SK-N-SH (cell line): ENCODE measurements at regions not wholly inside any gene's neighbourhood (a gene's known extent, or its start where the extent isn't known, plus 50 kb on each side); places are given as distances from the start of the nearest gene placed in this dataset.

Source experiments
- EZH2phosphoT487 ChIP-seq: fragments of 200-600 bp; sonication (generic); IDR thresholded peaks from 2 replicates; pipeline ENCODE4 v1.6.1; 2017; ENCODE audit warnings: low read depth, mixed run types, mild to moderate bottlenecking, antibody characterized with exemption, moderate library complexity, borderline replicate concordance
- GABPA ChIP-seq: IDR thresholded peaks from 2 replicates; pipeline ENCODE4 v1.4.0; 2012; ENCODE audit warnings: low read depth, mild to moderate bottlenecking
- GATA2 ChIP-seq: sonication (generic); formaldehyde crosslinking; IDR thresholded peaks from 2 replicates; pipeline ENCODE4 v1.5.0; 2020; ENCODE audit warnings: mild to moderate bottlenecking, missing genetic modification reagents
- JUND ChIP-seq: IDR thresholded peaks from 2 replicates; pipeline ENCODE4 v1.4.0; 2012
- MXI1 ChIP-seq: IDR thresholded peaks from 2 replicates; pipeline ENCODE4 v1.6.1; 2012; ENCODE audit warnings: mild to moderate bottlenecking, low read depth, low read length, improper control_type of control experiment
- POLR2AphosphoS5 ChIP-seq: IDR thresholded peaks from 2 replicates; pipeline ENCODE4 v1.6.1; 2012; ENCODE audit warnings: low read depth, low read length
- RAD21 ChIP-seq: IDR thresholded peaks from 2 replicates; pipeline ENCODE4 v1.6.1; 2012; ENCODE audit warnings: mild to moderate bottlenecking, low read length
- RFX5 ChIP-seq: IDR thresholded peaks from 2 replicates; pipeline ENCODE4 v1.6.1; 2012; ENCODE audit warnings: mild to moderate bottlenecking, improper control_type of control experiment, low read length
- SMC3 ChIP-seq: IDR thresholded peaks from 2 replicates; pipeline ENCODE4 v1.6.1; 2012; ENCODE audit warnings: low read depth, low read length, improper control_type of control experiment
- TAF1 ChIP-seq: IDR thresholded peaks from 2 replicates; pipeline ENCODE4 v1.6.1; 2012; ENCODE audit warnings: low read depth, mild to moderate bottlenecking, low read length, moderate library complexity, borderline replicate concordance
- TF ChIP-seq, protein P1 (sequence below): fragments of 200-600 bp; sonication (generic); IDR thresholded peaks from 2 replicates; pipeline ENCODE4 v1.6.1; 2017; ENCODE audit warnings: antibody characterized with exemption, mild to moderate bottlenecking, moderate library complexity
- TF ChIP-seq, protein P2 (sequence below): IDR thresholded peaks from 2 replicates; pipeline ENCODE4 v1.4.0; 2012; ENCODE audit warnings: low read depth, borderline replicate concordance
- TF ChIP-seq, protein P3 (sequence below): IDR thresholded peaks from 2 replicates; pipeline ENCODE4 v1.4.0; 2012; ENCODE audit warnings: low read depth, borderline replicate concordance
- TF ChIP-seq, protein P4 (sequence below): IDR thresholded peaks from 2 replicates; pipeline ENCODE4; 2012

DNA sequence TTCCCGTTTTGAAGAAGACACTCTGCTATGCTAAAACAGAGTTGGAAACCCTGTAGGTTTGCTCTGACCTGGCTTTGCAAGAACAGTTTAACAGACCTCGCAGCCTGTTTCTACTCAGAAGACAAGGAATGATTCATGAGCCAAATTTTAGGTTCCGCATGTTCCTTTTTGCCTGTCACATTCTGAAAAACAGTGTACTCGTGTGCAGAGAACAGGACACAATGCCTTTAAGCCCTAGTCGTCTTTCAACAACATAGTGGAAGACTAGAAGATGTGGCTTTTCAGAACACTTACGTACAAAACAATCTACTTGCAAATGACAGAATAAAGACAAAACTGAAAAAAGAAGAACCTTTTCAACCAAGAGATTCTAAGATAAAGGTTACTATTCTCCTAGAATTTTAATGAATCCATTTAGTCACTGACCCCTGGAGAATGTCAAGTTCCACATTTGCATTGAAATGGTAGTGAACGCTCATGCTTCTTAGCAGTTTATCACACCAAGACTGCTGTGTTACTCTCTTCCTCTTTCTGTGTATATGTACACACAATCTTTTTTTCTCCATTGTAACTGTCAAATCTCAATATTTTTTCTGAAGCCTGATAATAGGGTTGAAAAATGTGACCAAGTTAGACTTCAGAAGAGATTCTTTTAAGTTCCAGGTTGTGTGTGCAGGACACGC lies 220.7 kb upstream of the NRSN1 start:
- TF ChIP-seq, protein P1, sequence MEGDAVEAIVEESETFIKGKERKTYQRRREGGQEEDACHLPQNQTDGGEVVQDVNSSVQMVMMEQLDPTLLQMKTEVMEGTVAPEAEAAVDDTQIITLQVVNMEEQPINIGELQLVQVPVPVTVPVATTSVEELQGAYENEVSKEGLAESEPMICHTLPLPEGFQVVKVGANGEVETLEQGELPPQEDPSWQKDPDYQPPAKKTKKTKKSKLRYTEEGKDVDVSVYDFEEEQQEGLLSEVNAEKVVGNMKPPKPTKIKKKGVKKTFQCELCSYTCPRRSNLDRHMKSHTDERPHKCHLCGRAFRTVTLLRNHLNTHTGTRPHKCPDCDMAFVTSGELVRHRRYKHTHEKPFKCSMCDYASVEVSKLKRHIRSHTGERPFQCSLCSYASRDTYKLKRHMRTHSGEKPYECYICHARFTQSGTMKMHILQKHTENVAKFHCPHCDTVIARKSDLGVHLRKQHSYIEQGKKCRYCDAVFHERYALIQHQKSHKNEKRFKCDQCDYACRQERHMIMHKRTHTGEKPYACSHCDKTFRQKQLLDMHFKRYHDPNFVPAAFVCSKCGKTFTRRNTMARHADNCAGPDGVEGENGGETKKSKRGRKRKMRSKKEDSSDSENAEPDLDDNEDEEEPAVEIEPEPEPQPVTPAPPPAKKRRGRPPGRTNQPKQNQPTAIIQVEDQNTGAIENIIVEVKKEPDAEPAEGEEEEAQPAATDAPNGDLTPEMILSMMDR, result no peak
- TF ChIP-seq TAF1 (no peak), RAD21 (no peak), JUND (no peak), MXI1 (no peak), SMC3 (no peak), RFX5 (no peak), EZH2phosphoT487 (no peak), POLR2AphosphoS5 (no peak), GATA2 (CRISPR knock-in tag) (no peak), GABPA (no peak)
- TF ChIP-seq, protein P2, sequence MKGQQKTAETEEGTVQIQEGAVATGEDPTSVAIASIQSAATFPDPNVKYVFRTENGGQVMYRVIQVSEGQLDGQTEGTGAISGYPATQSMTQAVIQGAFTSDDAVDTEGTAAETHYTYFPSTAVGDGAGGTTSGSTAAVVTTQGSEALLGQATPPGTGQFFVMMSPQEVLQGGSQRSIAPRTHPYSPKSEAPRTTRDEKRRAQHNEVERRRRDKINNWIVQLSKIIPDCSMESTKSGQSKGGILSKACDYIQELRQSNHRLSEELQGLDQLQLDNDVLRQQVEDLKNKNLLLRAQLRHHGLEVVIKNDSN, result no peak
- TF ChIP-seq, protein P3, sequence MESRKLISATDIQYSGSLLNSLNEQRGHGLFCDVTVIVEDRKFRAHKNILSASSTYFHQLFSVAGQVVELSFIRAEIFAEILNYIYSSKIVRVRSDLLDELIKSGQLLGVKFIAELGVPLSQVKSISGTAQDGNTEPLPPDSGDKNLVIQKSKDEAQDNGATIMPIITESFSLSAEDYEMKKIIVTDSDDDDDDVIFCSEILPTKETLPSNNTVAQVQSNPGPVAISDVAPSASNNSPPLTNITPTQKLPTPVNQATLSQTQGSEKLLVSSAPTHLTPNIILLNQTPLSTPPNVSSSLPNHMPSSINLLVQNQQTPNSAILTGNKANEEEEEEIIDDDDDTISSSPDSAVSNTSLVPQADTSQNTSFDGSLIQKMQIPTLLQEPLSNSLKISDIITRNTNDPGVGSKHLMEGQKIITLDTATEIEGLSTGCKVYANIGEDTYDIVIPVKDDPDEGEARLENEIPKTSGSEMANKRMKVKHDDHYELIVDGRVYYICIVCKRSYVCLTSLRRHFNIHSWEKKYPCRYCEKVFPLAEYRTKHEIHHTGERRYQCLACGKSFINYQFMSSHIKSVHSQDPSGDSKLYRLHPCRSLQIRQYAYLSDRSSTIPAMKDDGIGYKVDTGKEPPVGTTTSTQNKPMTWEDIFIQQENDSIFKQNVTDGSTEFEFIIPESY, result no peak
- TF ChIP-seq, protein P4, sequence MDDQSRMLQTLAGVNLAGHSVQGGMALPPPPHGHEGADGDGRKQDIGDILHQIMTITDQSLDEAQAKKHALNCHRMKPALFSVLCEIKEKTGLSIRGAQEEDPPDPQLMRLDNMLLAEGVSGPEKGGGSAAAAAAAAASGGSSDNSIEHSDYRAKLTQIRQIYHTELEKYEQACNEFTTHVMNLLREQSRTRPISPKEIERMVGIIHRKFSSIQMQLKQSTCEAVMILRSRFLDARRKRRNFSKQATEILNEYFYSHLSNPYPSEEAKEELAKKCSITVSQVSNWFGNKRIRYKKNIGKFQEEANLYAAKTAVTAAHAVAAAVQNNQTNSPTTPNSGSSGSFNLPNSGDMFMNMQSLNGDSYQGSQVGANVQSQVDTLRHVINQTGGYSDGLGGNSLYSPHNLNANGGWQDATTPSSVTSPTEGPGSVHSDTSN, result no peak
